T47D (cell line): ENCODE measurements at regions not wholly inside any gene's neighbourhood (a gene's known extent, or its start where the extent isn't known, plus 50 kb on each side); places are given as distances from the start of the nearest gene placed in this dataset.

ENCODE experiments used
- DNase-seq, 2 experiments: peaks; one replicate each; pipeline versions ENCODE4 v3.0.0 to v3.0.0-alpha.2; 2011 to 2012; ENCODE audit warnings: low read depth in 1 of 2, low spot score in 1 of 2
- JUND ChIP-seq: IDR thresholded peaks from 2 replicates; pipeline ENCODE4 v1.6.1; 2012; ENCODE audit warnings: low read depth
- in situ Hi-C: cut with HindIII; loops from 2 replicates; pipeline ENCODE4 v1.10.0; 2016; ENCODE audit warnings: low sequenced_read_pairs, low pct_unique_long_range_greater_than_20kb

DNA sequence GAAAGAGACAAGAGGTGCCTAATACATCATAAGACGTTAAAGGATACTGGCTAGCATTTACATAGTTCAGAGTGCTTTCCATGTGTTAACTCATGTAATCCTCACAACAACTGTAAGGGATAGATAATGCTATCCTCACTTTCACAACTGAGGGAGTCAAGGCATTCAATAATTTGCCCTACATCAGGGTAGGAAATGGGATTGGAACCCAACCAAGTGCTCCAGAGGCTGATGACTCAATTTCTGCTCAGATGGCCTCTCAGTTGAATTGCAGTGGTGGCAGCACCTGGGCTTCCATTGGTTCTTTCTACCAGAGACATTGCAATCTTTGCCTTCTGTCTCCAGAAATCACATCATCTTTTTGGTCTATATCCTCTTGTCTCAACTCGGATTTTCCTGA is 232.9 kb downstream of the ETS1 start:
- in situ Hi-C loops, result no loop called here
- no peak for DNase-seq
- no peak for TF ChIP-seq JUND

DNA sequence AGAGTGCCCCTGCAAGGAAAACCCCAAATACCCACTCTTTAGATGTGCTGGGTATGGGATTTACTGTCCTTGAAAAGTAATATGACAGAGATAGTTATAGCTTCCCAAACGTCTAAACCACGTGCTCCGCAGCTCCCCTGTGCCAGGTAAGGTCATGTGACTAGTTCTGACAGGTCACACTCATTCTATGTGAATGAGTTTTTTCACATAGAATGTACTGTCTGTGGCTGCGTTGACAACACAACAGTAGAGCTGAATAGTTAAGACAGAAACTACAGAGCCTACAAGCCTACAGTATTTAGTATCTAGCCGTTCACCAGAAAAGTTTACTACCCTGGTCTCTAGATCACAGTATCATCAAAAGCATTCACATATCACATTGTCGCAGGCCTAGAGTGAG is 236.2 kb downstream of the ETS1 start:
- no peak for DNase-seq
- no peak for TF ChIP-seq JUND
- in situ Hi-C loops, result no loop called here

DNA sequence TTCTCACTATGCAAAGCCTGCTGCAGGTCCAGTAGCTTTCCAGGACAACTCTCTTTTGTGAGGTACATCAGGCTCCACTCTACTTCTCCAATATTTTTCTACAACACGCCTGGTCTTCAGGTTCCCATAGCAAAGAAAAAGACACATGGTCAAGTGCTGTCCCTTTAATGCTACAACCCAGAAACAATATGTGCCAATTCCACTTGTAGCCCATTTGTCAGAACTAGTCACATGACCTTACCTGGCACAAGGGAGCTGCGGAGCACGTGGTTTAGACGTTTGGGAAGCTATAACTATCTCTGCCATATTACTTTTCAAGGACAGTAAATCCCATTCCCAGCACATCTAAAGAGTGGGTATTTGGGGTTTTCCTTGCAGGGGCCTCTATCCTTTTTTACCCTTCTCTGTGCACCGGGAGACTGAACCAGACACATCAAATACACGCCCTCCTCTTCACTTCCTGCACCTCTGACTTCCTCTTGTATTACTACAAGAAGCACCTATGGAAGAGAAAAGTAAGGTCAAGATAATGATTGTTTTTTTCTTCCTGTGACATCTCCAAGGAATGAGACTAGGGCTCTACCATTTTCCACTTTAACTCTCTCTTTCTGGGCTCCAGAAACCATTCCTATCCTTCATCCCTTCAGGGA is 237.6 kb downstream of the ETS1 start:
- in situ Hi-C loops, result no loop called here
- TF ChIP-seq JUND, result no peak
- DNase-seq, result no peak

DNA sequence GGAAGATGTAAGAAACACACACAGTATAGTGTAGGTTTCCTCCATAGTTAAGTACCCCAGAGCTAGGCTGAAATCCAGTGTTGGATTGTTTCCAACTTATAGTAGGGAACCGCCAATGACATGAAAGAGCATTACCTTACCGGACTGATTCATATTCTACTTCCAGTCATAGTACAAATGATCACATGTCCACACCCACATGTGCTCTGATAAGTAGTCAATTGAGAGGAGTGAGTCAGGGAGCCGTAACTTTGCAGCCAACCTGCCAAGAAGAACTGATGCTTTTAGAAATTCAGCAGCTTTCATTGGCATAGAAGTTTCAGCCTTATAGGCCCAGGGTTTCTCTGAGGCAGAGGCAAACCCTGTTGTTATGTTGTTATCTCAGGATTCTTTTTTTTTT is 240.6 kb downstream of the ETS1 start:
- DNase-seq, result no peak
- TF ChIP-seq JUND, result no peak
- in situ Hi-C loops, result no loop called here

DNA sequence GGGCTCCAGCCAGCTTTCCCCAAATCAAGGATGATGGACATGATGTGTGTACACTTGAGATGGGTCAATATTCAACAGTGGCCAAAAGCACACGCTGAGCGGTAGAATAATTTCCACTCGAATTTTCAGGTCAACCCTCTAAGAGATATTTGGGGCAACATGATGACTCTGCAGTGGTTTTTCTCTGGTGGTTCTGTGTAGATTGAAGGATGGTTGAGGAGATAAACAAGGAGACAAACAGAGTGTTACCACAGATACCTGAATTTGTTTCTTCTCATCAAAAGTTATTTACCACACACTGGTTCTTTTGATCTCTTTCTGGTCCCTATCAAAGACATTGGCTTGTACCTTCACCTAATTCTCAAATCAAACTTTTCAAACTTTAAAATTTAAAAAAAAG is 242.0 kb downstream of the ETS1 start:
- no peak for DNase-seq
- in situ Hi-C loops, result no loop called here
- no peak for TF ChIP-seq JUND

DNA sequence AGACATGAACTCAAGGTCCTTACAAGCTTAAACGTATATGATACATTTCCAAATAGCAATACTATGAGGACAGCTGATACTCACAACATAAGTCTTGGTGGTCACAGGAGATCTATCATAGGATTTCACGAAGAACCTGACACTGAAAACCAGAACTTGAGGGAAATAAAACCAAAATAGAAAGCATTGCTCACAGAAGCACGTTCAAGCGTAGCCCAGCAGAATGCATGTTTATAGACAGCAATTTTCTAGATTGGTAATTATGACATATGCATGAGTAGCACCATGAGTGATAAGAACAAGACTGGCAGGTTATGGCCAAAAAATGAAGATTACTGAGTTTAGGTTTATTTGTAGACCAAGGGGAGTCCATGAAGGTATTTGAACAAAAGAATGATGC is 243.5 kb downstream of the ETS1 start:
- no peak for TF ChIP-seq JUND
- DNase-seq, result no peak
- in situ Hi-C loops, result no loop called here

DNA sequence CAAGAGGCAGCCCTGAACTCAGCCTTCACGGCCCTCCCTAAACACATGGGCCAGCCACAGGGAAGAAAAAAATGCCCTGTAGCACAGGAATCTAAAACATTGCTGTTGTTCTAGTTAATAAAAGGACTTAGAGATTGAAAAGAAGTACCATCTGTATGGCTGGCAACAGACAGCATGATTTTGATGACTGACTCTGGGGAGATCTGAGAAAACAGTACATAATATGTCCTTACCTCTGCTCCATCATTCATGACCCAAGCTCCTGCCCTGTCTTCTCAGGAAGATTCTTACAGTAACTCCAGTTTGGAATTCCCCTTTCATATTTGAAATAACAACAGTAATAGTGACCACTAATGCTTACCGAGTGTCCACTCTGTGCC is 244.2 kb downstream of the ETS1 start:
- DNase-seq, result no peak
- in situ Hi-C loops, result no loop called here
- TF ChIP-seq JUND, result no peak

DNA sequence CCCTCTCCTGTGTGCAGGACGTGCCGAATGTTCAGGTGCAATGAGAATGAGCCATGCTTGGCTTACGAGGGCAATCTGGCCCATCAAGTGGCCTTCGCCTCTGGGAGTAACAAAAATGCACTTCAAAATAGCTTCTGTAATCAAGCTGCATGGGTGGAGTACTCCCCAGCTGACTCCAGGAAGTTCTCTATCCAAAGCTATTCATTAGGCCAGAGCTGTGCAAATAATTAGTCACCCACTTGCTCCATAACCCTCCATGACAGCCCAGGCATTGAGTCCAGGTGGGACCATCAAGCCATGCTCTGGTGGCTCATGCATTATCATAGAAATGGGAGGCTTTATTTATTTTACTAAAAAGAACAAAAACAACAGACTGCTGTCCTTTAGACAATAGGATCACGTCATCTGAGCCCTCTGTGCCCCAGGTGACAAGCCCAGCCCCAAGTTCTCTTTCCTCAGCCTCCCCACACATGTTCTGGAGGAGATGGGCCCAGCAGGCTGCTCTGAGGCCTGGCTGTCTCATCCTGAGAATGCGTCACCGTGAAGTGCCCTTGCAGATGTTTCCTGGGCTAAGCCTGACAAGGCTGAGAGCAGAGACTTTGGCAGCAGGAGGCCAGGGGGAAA is 244.7 kb downstream of the ETS1 start:
- DNase-seq, result no peak
- in situ Hi-C loops, result no loop called here
- no peak for TF ChIP-seq JUND

DNA sequence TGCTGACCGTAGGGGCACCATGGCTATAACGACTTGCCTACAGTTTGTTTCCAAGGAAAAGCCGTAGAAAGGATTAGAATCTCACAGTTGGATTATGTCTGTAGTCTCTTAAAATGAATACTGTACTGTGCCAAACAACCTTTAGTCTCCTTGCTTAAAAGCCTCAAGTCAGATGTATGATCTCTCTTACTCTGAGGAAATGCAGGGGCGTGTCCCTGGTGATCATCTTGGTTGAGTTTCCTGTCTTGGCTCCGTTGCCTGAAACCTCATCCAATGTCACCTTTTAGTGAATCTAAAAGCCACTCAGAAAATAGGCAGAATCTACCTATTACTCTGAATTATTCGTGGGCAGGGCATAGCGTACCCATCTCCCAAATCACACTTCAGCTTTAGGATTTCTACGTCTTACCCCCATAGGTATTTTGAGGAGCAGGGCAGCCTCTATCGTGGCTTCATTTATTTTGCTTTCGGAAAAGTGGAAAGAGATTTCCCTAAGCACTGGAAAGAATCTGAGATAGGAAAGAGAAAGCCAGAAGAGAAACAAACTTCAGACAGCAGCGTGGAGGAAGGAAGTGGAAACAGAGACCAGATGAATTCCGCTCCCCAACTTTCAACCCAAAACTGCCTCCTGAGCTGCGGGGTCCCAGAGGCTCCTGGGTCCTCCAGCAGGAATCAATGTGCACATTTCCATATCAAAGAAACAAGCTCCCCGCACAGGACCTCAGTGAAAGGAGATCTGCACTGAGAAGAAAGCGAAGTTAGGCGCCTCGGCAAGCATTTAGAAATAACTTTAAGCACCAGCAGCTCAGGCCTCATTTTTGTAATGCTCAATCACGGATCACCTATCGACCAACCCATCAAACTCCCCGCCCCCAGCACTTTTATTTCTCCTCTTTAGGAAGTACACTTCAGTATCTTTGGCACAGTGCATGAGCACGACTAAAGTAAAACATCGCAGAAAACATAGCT is 245.8 kb downstream of the ETS1 start:
- DNase-seq, result no peak
- in situ Hi-C loops, result no loop called here
- TF ChIP-seq JUND, result no peak

DNA sequence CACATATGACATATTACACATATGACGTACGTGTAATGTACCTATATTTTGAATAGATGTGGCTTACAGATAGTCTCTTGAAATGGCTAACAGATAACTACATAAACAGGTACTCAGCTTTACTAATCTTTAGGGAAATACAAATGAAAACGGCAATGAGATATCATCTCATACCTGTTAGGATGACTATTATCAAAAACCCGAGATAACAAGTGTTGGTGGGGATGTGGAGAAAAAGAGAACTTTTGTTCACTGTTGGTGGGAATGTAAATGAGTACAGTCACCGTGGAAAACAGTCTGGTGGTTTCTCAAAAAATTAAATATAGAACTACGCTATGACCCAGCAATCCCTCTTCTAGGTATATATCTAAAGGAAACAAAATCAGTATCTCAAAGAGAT is 247.6 kb downstream of the ETS1 start:
- TF ChIP-seq JUND, result no peak
- DNase-seq, result no peak
- in situ Hi-C loops, result no loop called here

DNA sequence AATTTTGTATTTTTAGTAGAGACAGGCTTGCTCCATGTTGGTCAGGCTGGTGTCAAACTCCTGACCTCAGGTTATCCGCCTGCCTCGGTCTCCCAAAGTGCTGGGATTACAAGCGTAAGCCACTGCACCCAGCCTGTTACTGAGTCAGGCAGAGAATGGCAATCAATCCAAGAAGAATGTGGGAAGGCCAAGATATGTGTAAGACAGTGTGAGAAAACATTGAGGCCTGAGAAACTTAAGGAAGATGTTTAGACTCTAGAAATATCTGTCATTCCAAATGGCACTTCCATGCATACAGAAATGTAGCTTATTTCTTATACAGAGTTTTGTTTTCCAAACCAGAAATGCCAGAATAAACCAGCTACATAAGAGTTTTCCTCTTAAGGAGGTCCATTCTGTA is 248.5 kb downstream of the ETS1 start:
- DNase-seq, result no peak
- TF ChIP-seq JUND, result no peak
- in situ Hi-C loops, result no loop called here

DNA sequence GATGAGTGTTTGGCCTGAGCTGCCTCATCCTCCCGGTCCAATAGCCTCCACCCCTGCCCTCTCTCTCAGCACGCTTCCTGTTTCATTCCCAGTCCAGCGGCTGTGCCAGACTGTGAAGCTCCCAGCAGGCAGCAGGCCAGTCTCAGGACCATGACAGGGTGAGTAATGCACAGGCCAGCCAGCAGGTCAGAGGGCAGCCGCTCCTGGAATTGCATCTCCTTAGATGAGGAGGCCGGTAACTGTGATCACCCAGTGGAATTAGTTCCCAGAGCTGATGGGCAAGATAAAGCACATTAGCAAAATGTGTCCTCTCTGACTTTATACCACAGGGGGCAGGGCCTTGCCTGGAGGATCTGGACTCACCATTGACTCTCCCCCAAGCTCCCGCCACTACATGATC is 251.2 kb downstream of the ETS1 start:
- TF ChIP-seq JUND, result no peak
- in situ Hi-C loops, result no loop called here
- DNase-seq, result no peak

DNA sequence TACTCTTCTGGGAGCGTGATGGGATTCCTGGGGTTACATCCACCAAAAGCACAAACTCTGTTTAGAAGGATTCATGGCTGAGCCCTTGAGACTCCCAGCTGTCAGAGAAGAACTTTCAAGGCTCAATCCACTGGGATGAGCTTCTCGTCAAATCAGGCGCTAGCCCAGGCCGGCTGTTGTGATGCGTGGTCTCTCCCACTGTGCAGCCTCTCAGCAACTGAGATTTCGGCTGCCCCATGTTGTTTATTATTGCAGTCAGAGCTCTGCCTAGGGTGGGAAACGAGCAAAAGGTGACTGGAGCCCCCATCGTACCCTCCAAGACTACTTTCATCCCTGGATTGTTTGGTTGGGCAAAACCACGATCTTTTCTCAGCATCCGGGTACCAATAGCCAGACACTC is 251.6 kb downstream of the ETS1 start:
- no peak for DNase-seq
- in situ Hi-C loops, result no loop called here
- no peak for TF ChIP-seq JUND
